MCF 10A (cell line): ENCODE measurements at regions not wholly inside any gene's neighbourhood (a gene's known extent, or its start where the extent isn't known, plus 50 kb on each side); places are given as distances from the start of the nearest gene placed in this dataset.

Source experiments
- BruUV-seq: library from RNA; stranded (reverse); fragments of 400-500 nt; replicated peaks from 2 replicates; lab custom pipeline; 2021; lab: Mats Ljungman, UMichigan
- CTCF ChIA-PET: fragments of 300-600 bp; sonication (Branson Sonifier 250); formaldehyde crosslinking; extraction: SDS; loops from one replicate; lab custom pipeline; 2021; ENCODE audit warnings: antibody characterized with exemption, inconsistent platforms; lab: Yijun Ruan, JAX
- POLR2A ChIA-PET: fragments of 300-600, 350-650 bp; sonication (Branson Sonifier 250); formaldehyde crosslinking; extraction: SDS; loops from one replicate; lab custom pipeline; 2020; ENCODE audit warnings: antibody characterized with exemption, inconsistent platforms; lab: Yijun Ruan, JAX
- DNase-seq: peaks from one replicate; pipeline ENCODE4 v3.0.0-alpha.2; 2018; ENCODE audit not compliant: unreplicated experiment
- H3K27ac Mint-ChIP-seq: one replicate; pipeline ENCODE4 v1.8.0; 2022; ENCODE audit warnings: mild to moderate bottlenecking, low read depth, mixed read lengths; ENCODE audit not compliant: unreplicated experiment
- H3K27me3 Mint-ChIP-seq: one replicate; pipeline ENCODE4 v1.8.0; 2022; ENCODE audit warnings: mixed read lengths; ENCODE audit not compliant: insufficient read depth, unreplicated experiment
- H3K36me3 Mint-ChIP-seq: one replicate; pipeline ENCODE4 v1.8.0; 2022; ENCODE audit warnings: mild to moderate bottlenecking, moderate library complexity, mixed read lengths; ENCODE audit not compliant: insufficient read depth, unreplicated experiment
- H3K4me1 Mint-ChIP-seq: one replicate; pipeline ENCODE4 v1.8.0; 2022; ENCODE audit warnings: mixed read lengths; ENCODE audit not compliant: insufficient read depth, unreplicated experiment
- H3K4me3 Mint-ChIP-seq: one replicate; pipeline ENCODE4 v1.8.0; 2022; ENCODE audit warnings: mild to moderate bottlenecking, moderate library complexity, mixed read lengths; ENCODE audit not compliant: unreplicated experiment
- H3K9me3 Mint-ChIP-seq: one replicate; pipeline ENCODE4 v1.8.0; 2022; ENCODE audit warnings: mixed read lengths; ENCODE audit not compliant: unreplicated experiment
- intact Hi-C: fragments of 100-400 bp; cut with micrococcal nuclease; formaldehyde crosslinking; loops from 2 replicates; pipeline ENCODE4 v1.14.1; 2022
- TF ChIP-seq, protein P1 (sequence below): fragments of 200-600 bp; IDR thresholded peaks from one replicate; pipeline ENCODE4 v1.8.0; 2022; ENCODE audit warnings: antibody characterized with exemption, mild to moderate bottlenecking; ENCODE audit not compliant: unreplicated experiment

DNA sequence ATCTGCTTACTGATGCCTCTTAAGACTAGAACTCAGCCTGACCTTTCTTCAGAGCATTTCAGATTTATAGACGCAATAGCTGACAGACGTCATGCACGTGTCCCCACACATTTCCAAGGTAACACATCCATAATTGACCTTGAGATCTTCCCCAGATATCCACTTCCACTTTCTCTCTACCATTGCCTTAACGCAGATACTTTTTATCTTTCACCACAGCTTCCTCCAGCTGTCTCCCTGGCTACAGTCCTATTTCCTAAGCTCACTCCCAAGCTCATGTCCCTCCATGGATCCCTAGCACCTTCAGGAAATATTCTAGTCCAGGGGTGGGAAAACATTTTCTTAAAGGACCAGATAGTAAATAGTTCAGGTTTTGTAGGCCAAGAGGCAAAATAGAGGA lies 173.0 kb upstream of the MITF start:
- POLR2A ChIA-PET: no interaction called here

GRCh38 chr3:69565316-69565715 lies 173.9 kb upstream of the MITF start:
- no peak overlapping the region for H3K4me3 Mint-ChIP-seq
- ChIA-PET CTCF (no interaction called here), POLR2A (interaction anchor here (0.7 kb wide), 1 partner anchor 21 kb away, joined by 3 read pairs; no protein-coding TSS in a partner anchor)
- H3K9me3 Mint-ChIP-seq: peaks cover 15% of the 10 kb centered on the region
- TF ChIP-seq, protein P1, sequence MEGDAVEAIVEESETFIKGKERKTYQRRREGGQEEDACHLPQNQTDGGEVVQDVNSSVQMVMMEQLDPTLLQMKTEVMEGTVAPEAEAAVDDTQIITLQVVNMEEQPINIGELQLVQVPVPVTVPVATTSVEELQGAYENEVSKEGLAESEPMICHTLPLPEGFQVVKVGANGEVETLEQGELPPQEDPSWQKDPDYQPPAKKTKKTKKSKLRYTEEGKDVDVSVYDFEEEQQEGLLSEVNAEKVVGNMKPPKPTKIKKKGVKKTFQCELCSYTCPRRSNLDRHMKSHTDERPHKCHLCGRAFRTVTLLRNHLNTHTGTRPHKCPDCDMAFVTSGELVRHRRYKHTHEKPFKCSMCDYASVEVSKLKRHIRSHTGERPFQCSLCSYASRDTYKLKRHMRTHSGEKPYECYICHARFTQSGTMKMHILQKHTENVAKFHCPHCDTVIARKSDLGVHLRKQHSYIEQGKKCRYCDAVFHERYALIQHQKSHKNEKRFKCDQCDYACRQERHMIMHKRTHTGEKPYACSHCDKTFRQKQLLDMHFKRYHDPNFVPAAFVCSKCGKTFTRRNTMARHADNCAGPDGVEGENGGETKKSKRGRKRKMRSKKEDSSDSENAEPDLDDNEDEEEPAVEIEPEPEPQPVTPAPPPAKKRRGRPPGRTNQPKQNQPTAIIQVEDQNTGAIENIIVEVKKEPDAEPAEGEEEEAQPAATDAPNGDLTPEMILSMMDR: no peak
- BruUV-seq: no TSS peak
- DNase-seq: no peak
- H3K27ac Mint-ChIP-seq: no peak overlapping the region
- no peaks in the 10 kb centered on the region for H3K27me3 Mint-ChIP-seq
- intact Hi-C loops: no loop called here
- no peaks in the 10 kb centered on the region for H3K36me3 Mint-ChIP-seq
- peaks cover 6% of the 10 kb centered on the region for H3K4me1 Mint-ChIP-seq

More for the DNA sequence above, 173.0 kb upstream of the MITF start:
- no peak overlapping the region for H3K4me3 Mint-ChIP-seq
- CTCF ChIA-PET: interaction anchor here (1.3 to 1.6 kb wide), 2 partner anchors 15 to 105 kb away, joined by 3 to 5 read pairs; no protein-coding TSS in a partner anchor
- H3K4me1 Mint-ChIP-seq: peaks cover 4% of the 10 kb centered on the region
- no peaks in the 10 kb centered on the region for H3K36me3 Mint-ChIP-seq
- TF ChIP-seq, protein P1: no peak
- H3K9me3 Mint-ChIP-seq: peaks cover 12% of the 10 kb centered on the region
- DNase-seq: no peak
- no TSS peak for BruUV-seq
- intact Hi-C loops: no loop called here
- no peak overlapping the region for H3K27ac Mint-ChIP-seq
- H3K27me3 Mint-ChIP-seq: no peaks in the 10 kb centered on the region

DNA sequence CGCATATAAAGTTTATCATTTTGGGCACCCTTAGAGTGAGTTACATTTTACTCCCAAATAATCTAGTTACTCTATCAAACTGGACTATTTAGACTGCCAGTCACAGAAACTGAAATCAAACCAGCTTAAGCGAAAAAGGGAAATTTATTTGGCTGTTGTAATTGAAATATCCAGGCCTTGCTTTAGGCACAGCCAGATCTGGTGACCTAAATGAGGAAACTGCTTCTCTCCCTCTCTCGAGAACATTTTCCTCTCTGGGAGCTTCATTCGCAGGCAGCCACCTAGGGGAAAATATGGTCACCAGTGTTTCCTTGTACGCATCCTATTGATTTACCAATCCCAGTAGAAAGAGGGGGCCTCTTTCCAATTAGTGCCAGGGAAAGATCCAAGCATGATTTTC lies 175.3 kb upstream of the MITF start:
- no TSS peak for BruUV-seq
- H3K4me3 Mint-ChIP-seq: no peak overlapping the region
- DNase-seq: no peak
- H3K36me3 Mint-ChIP-seq: no peaks in the 10 kb centered on the region
- intact Hi-C loops: no loop called here
- TF ChIP-seq, protein P1: no peak
- H3K9me3 Mint-ChIP-seq: peaks cover 15% of the 10 kb centered on the region
- no peaks in the 10 kb centered on the region for H3K27me3 Mint-ChIP-seq
- POLR2A ChIA-PET: interaction anchor here (0.6 kb wide), 1 partner anchor 18 kb away, joined by 3 read pairs; no protein-coding TSS in a partner anchor
- CTCF ChIA-PET: interaction anchor here (0.6 kb wide), 1 partner anchor 14 kb away, joined by 3 read pairs; no protein-coding TSS in a partner anchor
- no peak overlapping the region for H3K27ac Mint-ChIP-seq
- H3K4me1 Mint-ChIP-seq: peaks cover 11% of the 10 kb centered on the region

DNA sequence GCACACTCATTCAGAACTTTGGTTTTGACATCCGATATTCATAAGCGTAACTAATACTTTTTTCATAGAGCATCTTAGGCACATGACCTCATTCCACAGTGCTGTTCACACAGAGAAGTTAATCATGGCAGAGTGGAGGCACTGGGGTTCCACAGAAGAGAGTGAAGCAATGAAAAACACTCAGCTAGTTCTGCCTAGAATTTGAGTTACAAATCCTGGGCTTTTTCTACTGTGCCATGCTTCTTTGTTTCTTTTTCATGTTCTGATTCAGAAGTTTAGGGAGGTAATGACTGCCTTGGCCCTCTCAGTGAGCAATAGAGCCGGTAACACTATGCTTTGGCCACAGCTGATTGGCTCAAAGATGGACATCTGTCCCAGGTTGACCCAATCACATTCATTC lies 176.1 kb upstream of the MITF start:
- ChIA-PET CTCF (interaction anchor here (0.7 kb wide), 1 partner anchor 51 kb away, joined by 6 read pairs; no protein-coding TSS in a partner anchor), POLR2A (interaction anchor here (0.7 kb wide), 1 partner anchor 74 kb away, joined by 3 read pairs; no protein-coding TSS in a partner anchor)
- H3K36me3 Mint-ChIP-seq: no peaks in the 10 kb centered on the region
- no peaks in the 10 kb centered on the region for H3K27me3 Mint-ChIP-seq
- intact Hi-C loops: no loop called here
- H3K27ac Mint-ChIP-seq: no peak overlapping the region
- peaks cover 19% of the 10 kb centered on the region for H3K4me1 Mint-ChIP-seq
- DNase-seq: no peak
- peaks cover 15% of the 10 kb centered on the region for H3K9me3 Mint-ChIP-seq
- TF ChIP-seq, protein P1: no peak
- no peak overlapping the region for H3K4me3 Mint-ChIP-seq
- BruUV-seq: no TSS peak
